ENCODE measurements at regions not wholly inside any gene's neighbourhood (a gene's known extent, or its start where the extent isn't known, plus 50 kb on each side); places are given as distances from the start of the nearest gene placed in this dataset.
"Not testable (repeated sequence)": the region's sequence is repeated elsewhere in the genome, so short reads cannot be mapped to it uniquely, and the experiment has no call there.

DNA sequence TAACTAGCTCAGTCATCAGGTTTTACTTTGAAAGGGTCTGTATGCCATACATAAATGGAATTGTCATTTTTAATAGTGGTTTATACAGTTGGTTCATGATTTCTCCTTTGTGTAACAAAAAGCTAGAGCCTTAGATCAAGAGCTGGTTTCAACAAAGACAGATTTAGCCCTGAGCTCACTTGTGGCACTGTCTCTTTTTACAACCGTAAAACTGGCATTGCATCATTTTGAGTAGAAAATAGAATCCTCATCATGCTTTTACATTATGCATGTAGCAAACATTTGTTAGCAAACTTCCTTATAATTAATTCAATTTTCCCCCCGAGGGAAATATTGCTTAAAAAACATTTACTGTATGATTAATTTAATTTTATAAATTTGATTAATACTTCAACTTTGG, 1871.5 kb downstream of the ARAP2 start:
- H3K9me3 ChIP-seq (ENCODE audit: control insufficient read depth, insufficient read depth, low read length): no peaks in the 10 kb centered on the region
- no peaks in the 10 kb centered on the region for H3K27me3 ChIP-seq (ENCODE audit: control insufficient read depth, insufficient read depth, low read length)
- no peaks in the 10 kb centered on the region for H3K4me1 ChIP-seq (ENCODE audit: control insufficient read depth, insufficient read depth, low read length)
- no peaks in the 10 kb centered on the region for H3K36me3 ChIP-seq (ENCODE audit: control insufficient read depth, insufficient read depth, low read length)
- no peak overlapping the region for H3K9ac ChIP-seq (ENCODE audit: low read depth, low read length)
- no peak overlapping the region for H3K4me3 ChIP-seq (ENCODE audit: low read depth, low read length)

DNA sequence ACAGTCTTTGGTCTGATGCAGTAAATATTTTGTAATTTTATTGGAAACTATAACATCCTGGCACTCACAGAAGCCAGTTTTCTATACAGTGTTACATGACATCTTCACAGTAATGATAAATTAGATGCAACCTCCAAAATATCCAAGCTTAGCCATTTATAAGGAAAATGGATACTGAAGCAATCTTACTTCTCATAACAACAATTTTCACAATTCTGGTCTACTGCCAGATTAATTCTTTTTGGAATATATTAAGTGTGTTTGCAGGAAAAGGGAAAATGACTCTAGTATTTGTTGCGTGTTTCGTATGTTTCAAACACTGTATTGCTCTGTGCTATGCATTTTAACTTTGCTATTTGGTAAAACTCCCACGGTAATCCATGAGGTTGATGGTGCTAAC, 1870.9 kb downstream of the ARAP2 start:
- H3K27me3 ChIP-seq (ENCODE audit: control insufficient read depth, insufficient read depth, low read length): no peaks in the 10 kb centered on the region
- H3K9me3 ChIP-seq (ENCODE audit: control insufficient read depth, insufficient read depth, low read length): no peaks in the 10 kb centered on the region
- no peak overlapping the region for H3K9ac ChIP-seq (ENCODE audit: low read depth, low read length)
- no peaks in the 10 kb centered on the region for H3K4me1 ChIP-seq (ENCODE audit: control insufficient read depth, insufficient read depth, low read length)
- H3K4me3 ChIP-seq (ENCODE audit: low read depth, low read length): no peak overlapping the region
- H3K36me3 ChIP-seq (ENCODE audit: control insufficient read depth, insufficient read depth, low read length): no peaks in the 10 kb centered on the region

DNA sequence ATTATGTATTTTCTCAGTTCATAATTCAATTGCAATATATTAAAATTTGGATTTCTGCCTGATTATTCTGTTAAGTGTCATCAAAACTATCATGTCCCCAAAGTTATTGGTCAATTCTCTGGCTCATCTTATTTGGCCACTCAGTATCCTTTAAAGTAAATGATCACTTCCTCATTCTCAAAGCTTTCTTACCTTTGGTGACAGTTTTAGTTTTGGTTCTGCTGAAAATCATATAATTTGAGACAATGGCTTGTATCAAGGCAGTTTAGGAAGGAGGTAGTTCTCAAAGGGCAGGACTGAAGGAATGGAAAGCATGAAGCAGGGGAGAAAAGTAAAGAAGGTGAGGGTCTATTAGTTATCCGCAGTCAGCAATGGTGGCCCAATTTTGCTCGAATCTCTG, 1832.1 kb downstream of the ARAP2 start:
- no peak overlapping the region for H3K9ac ChIP-seq (ENCODE audit: low read depth, low read length)
- H3K4me3 ChIP-seq (ENCODE audit: low read depth, low read length): no peak overlapping the region

DNA sequence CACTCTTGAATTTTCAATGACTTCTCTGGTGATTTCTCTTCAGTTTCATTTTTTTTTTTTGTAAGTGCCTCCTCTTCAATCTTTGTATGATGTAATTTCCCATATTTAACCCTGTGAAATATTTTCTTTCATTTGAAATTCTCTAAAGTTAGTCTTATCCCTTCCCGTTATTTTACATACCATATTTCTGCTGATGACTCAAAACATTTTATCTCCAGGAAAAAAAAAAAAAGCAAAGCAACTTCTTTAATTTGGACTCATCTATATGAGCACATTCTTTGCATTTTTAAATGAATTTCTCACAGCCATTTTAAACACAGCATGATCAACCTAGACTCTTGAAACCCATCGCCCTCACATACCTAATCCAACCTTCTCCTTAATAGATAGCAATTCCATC, 1831.4 kb downstream of the ARAP2 start:
- Histone ChIP-seq H3K4me1 (ENCODE audit: control insufficient read depth, insufficient read depth, low read length) (no peaks in the 10 kb centered on the region), H3K27me3 (ENCODE audit: control insufficient read depth, insufficient read depth, low read length) (no peaks in the 10 kb centered on the region), H3K36me3 (ENCODE audit: control insufficient read depth, insufficient read depth, low read length) (no peaks in the 10 kb centered on the region), H3K9me3 (ENCODE audit: control insufficient read depth, insufficient read depth, low read length) (no peaks in the 10 kb centered on the region), H3K4me3 (ENCODE audit: low read depth, low read length) (no peak overlapping the region), H3K9ac (ENCODE audit: low read depth, low read length) (no peak overlapping the region)

More for the DNA sequence above, 1832.1 kb downstream of the ARAP2 start:
- Histone ChIP-seq H3K9me3 (ENCODE audit: control insufficient read depth, insufficient read depth, low read length) (no peaks in the 10 kb centered on the region), H3K36me3 (ENCODE audit: control insufficient read depth, insufficient read depth, low read length) (no peaks in the 10 kb centered on the region), H3K27me3 (ENCODE audit: control insufficient read depth, insufficient read depth, low read length) (no peaks in the 10 kb centered on the region), H3K4me1 (ENCODE audit: control insufficient read depth, insufficient read depth, low read length) (no peaks in the 10 kb centered on the region)

DNA sequence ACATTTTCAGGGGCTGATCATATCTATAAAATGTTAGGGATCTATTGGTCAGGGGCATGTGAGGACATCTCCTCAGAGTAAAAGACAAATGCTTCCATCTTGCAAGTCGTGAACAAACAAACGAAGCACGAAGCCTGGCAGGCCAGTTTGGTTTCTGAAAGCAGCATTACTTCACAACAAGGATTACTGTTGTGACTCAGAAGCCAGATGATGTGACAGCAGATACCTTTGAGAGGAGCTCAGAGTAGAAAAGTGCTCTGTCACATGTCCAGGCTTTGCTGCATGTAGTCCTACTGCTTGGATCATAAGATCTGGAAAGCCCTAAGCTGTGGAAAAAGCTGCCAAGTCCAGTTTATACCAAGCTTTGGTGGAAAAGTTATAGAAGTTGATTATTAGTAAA, 1827.2 kb downstream of the ARAP2 start:
- Histone ChIP-seq H3K4me3 (ENCODE audit: low read depth, low read length) (no peak overlapping the region), H3K9ac (ENCODE audit: low read depth, low read length) (no peak overlapping the region), H3K4me1 (ENCODE audit: control insufficient read depth, insufficient read depth, low read length) (no peaks in the 10 kb centered on the region), H3K27me3 (ENCODE audit: control insufficient read depth, insufficient read depth, low read length) (no peaks in the 10 kb centered on the region), H3K9me3 (ENCODE audit: control insufficient read depth, insufficient read depth, low read length) (no peaks in the 10 kb centered on the region), H3K36me3 (ENCODE audit: control insufficient read depth, insufficient read depth, low read length) (no peaks in the 10 kb centered on the region)

DNA sequence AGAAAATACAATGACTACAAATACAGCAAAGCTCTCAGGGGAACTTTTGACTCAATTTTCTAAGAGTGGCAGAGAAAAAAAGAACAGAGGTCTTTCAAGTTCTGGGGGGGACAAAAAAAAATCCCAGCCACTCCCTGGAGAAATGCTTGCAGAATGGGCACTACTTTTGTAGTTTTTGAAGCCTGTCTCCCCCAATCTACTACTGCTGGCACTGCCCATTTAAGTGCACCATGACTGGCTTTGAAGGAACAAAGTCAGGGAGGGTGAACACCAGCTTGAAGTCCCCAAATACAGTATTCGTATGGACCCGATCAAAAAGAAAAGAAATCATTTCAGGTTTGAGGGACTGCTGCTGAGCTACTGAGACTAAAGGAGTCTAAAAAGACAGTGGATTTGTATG, 1824.4 kb downstream of the ARAP2 start:
- no peak overlapping the region for H3K9ac ChIP-seq (ENCODE audit: low read depth, low read length)
- H3K4me3 ChIP-seq (ENCODE audit: low read depth, low read length): no peak overlapping the region
- H3K4me1 ChIP-seq (ENCODE audit: control insufficient read depth, insufficient read depth, low read length): no peaks in the 10 kb centered on the region
- H3K9me3 ChIP-seq (ENCODE audit: control insufficient read depth, insufficient read depth, low read length): no peaks in the 10 kb centered on the region
- H3K27me3 ChIP-seq (ENCODE audit: control insufficient read depth, insufficient read depth, low read length): no peaks in the 10 kb centered on the region
- H3K36me3 ChIP-seq (ENCODE audit: control insufficient read depth, insufficient read depth, low read length): no peaks in the 10 kb centered on the region

DNA sequence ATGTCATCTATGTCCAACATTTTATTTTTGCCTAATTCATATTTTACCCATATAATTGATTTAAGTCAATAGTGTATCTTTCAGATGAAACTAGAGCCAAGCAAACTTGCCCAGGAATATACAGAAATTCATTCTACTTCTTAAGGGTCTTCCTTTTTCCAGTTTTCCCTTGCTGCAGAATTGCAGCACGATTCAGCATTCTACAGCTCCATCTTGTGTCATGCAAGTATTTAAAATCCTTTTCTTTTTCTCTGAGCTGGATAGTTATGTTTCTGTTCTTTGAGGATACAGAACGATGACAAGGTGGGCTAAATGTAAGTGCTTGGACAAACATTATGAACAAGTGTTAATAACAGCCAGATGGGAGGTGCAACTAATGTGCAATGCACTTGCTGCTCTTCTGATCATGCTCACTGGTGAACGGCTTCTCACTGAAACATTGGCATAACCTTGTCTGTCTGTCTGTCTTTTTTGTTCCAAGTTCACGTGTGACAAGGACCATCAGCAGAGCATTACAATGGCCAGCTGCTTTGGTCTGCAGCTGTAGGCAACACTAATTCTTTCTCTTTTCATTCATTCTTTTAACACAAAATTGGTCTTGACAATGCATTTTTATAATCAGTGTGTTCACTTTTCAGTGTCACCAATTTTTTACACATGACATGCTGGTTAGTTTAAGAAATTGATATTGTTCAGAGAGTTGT, 1821.7 kb downstream of the ARAP2 start:
- no peak overlapping the region for H3K4me3 ChIP-seq (ENCODE audit: low read depth, low read length)
- H3K9ac ChIP-seq (ENCODE audit: low read depth, low read length): no peak overlapping the region
- no peaks in the 10 kb centered on the region for H3K9me3 ChIP-seq (ENCODE audit: control insufficient read depth, insufficient read depth, low read length)
- no peaks in the 10 kb centered on the region for H3K4me1 ChIP-seq (ENCODE audit: control insufficient read depth, insufficient read depth, low read length)
- no peaks in the 10 kb centered on the region for H3K36me3 ChIP-seq (ENCODE audit: control insufficient read depth, insufficient read depth, low read length)
- no peaks in the 10 kb centered on the region for H3K27me3 ChIP-seq (ENCODE audit: control insufficient read depth, insufficient read depth, low read length)

DNA sequence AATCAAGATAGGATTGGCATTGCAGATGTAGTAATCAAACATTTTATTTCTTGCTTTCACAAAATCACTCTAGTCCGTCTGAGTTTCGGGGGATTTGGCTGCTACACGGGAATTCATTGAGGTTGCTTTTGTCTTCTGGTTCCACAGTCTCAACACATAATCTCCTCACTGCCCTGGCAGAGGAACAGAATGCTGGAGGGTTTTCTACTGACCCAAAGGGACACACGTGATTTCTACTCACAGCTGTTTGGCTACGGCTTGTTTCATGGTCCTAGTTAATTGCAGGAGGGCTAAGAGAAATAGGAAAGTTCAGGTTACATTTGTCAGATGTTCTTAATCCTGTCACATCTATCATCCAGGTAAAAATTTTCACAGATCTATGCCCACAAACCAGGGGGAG, 1811.6 kb downstream of the ARAP2 start:
- H3K27me3 ChIP-seq (ENCODE audit: control insufficient read depth, insufficient read depth, low read length): no peaks in the 10 kb centered on the region
- no peaks in the 10 kb centered on the region for H3K9me3 ChIP-seq (ENCODE audit: control insufficient read depth, insufficient read depth, low read length)
- H3K36me3 ChIP-seq (ENCODE audit: control insufficient read depth, insufficient read depth, low read length): no peaks in the 10 kb centered on the region
- no peaks in the 10 kb centered on the region for H3K4me1 ChIP-seq (ENCODE audit: control insufficient read depth, insufficient read depth, low read length)
- H3K4me3 ChIP-seq (ENCODE audit: low read depth, low read length): no peak overlapping the region
- no peak overlapping the region for H3K9ac ChIP-seq (ENCODE audit: low read depth, low read length)

DNA sequence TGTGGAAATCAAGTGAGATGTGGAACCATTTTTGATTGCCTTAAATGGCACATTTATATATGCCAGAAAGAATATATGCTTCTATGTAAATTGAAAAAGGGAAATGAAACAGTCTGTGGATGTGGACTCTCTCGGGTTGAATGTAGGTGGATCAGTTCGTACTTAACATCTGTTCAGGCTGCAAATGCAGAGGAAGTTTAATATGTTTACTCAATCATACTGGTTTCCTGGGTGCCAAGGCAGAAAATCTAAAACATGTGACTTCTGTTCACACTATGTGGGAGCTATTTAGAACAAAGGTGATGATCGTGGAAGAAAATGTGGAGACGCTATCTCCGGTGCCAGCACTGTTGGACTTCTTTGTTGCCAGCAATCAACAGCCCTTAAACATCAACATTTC, 1809.9 kb downstream of the ARAP2 start:
- not testable (repeated sequence) for H3K9me3 ChIP-seq (ENCODE audit: control insufficient read depth, insufficient read depth, low read length); H3K27me3 ChIP-seq (ENCODE audit: control insufficient read depth, insufficient read depth, low read length)

DNA sequence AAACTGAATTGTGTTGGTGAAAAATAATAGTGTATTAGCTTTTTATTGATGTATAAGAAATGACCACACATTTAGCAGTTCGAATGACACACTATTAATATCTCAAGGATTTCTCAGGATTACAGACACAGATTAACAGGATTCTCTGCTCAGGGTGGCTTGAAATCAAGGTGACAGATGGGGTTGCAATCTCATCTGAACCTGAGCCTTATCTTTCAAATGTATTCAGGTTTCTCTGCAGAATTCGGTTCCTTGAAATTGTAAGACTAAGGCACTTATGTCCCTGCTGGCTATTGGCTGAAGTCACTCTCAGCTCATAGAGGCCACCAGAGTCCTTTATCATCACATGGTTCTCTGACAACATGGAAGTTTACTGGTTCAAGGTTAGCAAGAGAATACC, 1780.1 kb downstream of the ARAP2 start:
- Histone ChIP-seq H3K27me3 (ENCODE audit: control insufficient read depth, insufficient read depth, low read length) (no peaks in the 10 kb centered on the region), H3K36me3 (ENCODE audit: control insufficient read depth, insufficient read depth, low read length) (no peaks in the 10 kb centered on the region), H3K9ac (ENCODE audit: low read depth, low read length) (no peak overlapping the region), H3K9me3 (ENCODE audit: control insufficient read depth, insufficient read depth, low read length) (no peaks in the 10 kb centered on the region), H3K4me1 (ENCODE audit: control insufficient read depth, insufficient read depth, low read length) (no peaks in the 10 kb centered on the region), H3K4me3 (ENCODE audit: low read depth, low read length) (no peak overlapping the region)

More for the DNA sequence above, 1809.9 kb downstream of the ARAP2 start:
- H3K36me3 ChIP-seq (ENCODE audit: control insufficient read depth, insufficient read depth, low read length); H3K4me1 ChIP-seq (ENCODE audit: control insufficient read depth, insufficient read depth, low read length); H3K4me3 ChIP-seq (ENCODE audit: low read depth, low read length); H3K9ac ChIP-seq (ENCODE audit: low read depth, low read length): not testable (repeated sequence)

DNA sequence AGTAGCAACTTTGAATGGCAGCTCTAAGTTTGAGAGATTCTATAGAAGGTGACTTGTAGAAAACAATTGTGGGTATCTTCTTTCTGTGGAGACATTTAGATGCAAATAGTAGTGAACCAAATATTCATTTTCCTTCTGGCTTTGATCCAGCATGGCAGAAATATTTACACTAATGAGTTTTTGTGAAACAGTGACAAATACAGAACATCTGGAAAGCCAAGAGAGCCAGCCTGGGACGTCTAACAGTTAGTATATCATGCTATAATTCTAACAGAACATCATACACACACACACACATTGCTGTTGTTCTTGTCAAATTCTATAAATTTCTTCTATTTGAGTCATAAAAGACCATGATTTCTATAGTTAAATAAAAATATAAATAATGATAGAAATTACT, 1777.9 kb downstream of the ARAP2 start:
- Histone ChIP-seq H3K27me3 (ENCODE audit: control insufficient read depth, insufficient read depth, low read length) (no peaks in the 10 kb centered on the region), H3K9ac (ENCODE audit: low read depth, low read length) (no peak overlapping the region), H3K4me1 (ENCODE audit: control insufficient read depth, insufficient read depth, low read length) (no peaks in the 10 kb centered on the region), H3K4me3 (ENCODE audit: low read depth, low read length) (no peak overlapping the region), H3K9me3 (ENCODE audit: control insufficient read depth, insufficient read depth, low read length) (no peaks in the 10 kb centered on the region), H3K36me3 (ENCODE audit: control insufficient read depth, insufficient read depth, low read length) (no peaks in the 10 kb centered on the region)

DNA sequence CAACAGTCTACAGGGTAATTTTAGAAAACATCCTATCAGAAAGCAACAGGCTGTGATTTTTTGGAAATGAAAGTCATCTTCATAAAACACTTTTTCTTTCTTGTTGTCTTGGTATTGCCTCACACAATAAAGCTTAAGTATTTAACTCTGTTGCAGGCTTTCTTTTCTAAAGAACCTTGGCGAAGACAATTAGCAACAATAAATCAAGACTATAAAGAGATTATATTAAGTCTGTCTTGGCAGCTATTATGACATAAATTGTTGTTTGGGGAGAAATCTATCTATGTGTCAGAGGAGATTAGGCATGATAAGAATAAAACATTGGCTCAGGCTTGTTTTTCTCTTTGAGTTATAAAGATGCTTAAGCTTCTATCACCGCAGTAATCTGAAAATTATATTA, 1774.8 kb downstream of the ARAP2 start:
- no peaks in the 10 kb centered on the region for H3K36me3 ChIP-seq (ENCODE audit: control insufficient read depth, insufficient read depth, low read length)
- no peaks in the 10 kb centered on the region for H3K9me3 ChIP-seq (ENCODE audit: control insufficient read depth, insufficient read depth, low read length)
- H3K27me3 ChIP-seq (ENCODE audit: control insufficient read depth, insufficient read depth, low read length): no peaks in the 10 kb centered on the region
- H3K4me3 ChIP-seq (ENCODE audit: low read depth, low read length): no peak overlapping the region
- no peak overlapping the region for H3K9ac ChIP-seq (ENCODE audit: low read depth, low read length)
- H3K4me1 ChIP-seq (ENCODE audit: control insufficient read depth, insufficient read depth, low read length): no peaks in the 10 kb centered on the region
